WTC11 (cell line): ENCODE measurements at regions not wholly inside any gene's neighbourhood (a gene's known extent, or its start where the extent isn't known, plus 50 kb on each side); places are given as distances from the start of the nearest gene placed in this dataset.

Source experiments
- GABPB1 ChIP-seq: sonication (generic); formaldehyde crosslinking; IDR thresholded peaks from 2 replicates; pipeline ENCODE4 v1.8.1; 2023; ENCODE audit warnings: mild to moderate bottlenecking, missing genetic modification reagents
- JAZF1 ChIP-seq: fragments of 250-450 bp; sonication (Bioruptor Pico); IDR thresholded peaks from 2 replicates; pipeline ENCODE4 v1.9.0; 2021; ENCODE audit warnings: moderate library complexity, mild to moderate bottlenecking, inconsistent platforms
- TF ChIP-seq, protein P1 (sequence below): fragments of 200-600 bp; IDR thresholded peaks from 2 replicates; pipeline ENCODE4 v1.8.0; 2022; ENCODE audit warnings: antibody characterized with exemption
- TF ChIP-seq, protein P2 (sequence below): sonication (generic); formaldehyde crosslinking; IDR thresholded peaks from 2 replicates; pipeline ENCODE4 v1.8.1; 2023; ENCODE audit warnings: mild to moderate bottlenecking, missing genetic modification reagents
- TF ChIP-seq, protein P3 (sequence below): sonication (generic); formaldehyde crosslinking; IDR thresholded peaks from 2 replicates; pipeline ENCODE4 v1.8.0; 2022; ENCODE audit warnings: mild to moderate bottlenecking, missing genetic modification reagents

DNA sequence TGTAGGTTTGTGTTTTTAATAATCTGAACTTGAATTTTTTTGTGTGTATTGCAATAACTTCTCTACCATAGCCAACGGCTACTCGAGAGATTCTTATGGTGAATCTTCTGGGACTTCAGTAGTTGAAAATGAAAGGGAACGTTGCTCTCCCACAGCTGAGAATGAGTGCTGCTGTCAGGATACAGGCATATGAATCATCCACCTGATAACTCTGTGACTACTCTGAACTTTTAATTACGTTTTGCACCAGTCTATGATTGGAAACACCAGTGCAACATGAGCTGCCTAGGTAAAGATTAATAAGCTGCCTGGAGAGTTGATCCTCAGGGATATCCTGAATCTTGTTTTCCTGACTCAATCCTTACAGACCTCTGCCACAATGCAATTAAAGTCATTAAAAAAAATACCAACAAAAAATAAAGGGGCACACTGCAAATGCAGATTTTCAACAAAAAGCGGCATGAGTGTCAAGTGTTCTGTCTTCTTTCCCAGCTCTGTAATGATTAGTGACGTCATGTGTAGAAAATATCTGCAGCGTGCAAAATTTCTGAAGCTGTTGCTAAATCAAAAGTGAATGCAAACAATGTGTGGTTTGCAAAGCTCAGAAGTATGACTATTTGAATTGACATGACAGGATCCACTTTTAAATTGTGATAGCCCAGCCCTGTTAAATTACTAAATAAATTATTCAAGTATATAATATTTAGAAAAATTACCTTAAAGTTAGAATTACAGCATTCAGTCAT, 432.2 kb downstream of the HTR1B start:
- TF ChIP-seq, protein P1, sequence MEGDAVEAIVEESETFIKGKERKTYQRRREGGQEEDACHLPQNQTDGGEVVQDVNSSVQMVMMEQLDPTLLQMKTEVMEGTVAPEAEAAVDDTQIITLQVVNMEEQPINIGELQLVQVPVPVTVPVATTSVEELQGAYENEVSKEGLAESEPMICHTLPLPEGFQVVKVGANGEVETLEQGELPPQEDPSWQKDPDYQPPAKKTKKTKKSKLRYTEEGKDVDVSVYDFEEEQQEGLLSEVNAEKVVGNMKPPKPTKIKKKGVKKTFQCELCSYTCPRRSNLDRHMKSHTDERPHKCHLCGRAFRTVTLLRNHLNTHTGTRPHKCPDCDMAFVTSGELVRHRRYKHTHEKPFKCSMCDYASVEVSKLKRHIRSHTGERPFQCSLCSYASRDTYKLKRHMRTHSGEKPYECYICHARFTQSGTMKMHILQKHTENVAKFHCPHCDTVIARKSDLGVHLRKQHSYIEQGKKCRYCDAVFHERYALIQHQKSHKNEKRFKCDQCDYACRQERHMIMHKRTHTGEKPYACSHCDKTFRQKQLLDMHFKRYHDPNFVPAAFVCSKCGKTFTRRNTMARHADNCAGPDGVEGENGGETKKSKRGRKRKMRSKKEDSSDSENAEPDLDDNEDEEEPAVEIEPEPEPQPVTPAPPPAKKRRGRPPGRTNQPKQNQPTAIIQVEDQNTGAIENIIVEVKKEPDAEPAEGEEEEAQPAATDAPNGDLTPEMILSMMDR, result no peak
- TF ChIP-seq JAZF1 (CRISPR knock-in tag), result no peak
- TF ChIP-seq, protein P2, sequence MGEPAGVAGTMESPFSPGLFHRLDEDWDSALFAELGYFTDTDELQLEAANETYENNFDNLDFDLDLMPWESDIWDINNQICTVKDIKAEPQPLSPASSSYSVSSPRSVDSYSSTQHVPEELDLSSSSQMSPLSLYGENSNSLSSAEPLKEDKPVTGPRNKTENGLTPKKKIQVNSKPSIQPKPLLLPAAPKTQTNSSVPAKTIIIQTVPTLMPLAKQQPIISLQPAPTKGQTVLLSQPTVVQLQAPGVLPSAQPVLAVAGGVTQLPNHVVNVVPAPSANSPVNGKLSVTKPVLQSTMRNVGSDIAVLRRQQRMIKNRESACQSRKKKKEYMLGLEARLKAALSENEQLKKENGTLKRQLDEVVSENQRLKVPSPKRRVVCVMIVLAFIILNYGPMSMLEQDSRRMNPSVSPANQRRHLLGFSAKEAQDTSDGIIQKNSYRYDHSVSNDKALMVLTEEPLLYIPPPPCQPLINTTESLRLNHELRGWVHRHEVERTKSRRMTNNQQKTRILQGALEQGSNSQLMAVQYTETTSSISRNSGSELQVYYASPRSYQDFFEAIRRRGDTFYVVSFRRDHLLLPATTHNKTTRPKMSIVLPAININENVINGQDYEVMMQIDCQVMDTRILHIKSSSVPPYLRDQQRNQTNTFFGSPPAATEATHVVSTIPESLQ, result no peak
- TF ChIP-seq GABPB1, result no peak
- TF ChIP-seq, protein P3, sequence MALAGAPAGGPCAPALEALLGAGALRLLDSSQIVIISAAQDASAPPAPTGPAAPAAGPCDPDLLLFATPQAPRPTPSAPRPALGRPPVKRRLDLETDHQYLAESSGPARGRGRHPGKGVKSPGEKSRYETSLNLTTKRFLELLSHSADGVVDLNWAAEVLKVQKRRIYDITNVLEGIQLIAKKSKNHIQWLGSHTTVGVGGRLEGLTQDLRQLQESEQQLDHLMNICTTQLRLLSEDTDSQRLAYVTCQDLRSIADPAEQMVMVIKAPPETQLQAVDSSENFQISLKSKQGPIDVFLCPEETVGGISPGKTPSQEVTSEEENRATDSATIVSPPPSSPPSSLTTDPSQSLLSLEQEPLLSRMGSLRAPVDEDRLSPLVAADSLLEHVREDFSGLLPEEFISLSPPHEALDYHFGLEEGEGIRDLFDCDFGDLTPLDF (CRISPR knock-in tag), result no peak
